ENCODE measurements at regions not wholly inside any gene's neighbourhood (a gene's known extent, or its start where the extent isn't known, plus 50 kb on each side); places are given as distances from the start of the nearest gene placed in this dataset.

DNA sequence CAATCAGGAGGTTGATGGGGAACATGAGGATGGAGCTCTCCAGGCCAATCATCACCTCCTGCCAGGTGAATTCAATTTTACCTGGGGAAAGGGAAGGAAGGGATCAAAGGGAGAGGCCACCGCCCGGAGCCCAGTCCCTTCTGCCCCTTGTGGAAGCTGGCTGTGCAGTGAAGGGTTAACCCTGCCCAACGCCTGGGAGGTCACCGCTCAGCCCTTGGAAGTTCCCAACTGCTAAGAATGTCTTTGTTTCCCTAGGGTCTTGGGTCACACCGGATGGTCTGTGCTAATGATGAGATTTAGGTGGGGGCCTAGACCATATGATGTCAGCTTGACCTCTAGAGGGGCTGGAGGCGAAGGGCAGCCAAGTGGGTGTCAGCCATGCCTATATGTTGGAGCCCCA, 52.1 kb upstream of the GCSH start:
- Histone ChIP-seq H3K9ac (ENCODE audit: low read depth in 1 of 3, low read length in 3 of 3) (no peak overlapping the region), H3K36me3 (ENCODE audit: control insufficient read depth in 3 of 3, insufficient read depth in 3 of 3, low read length in 3 of 3) (peaks cover 0 to 2% (median 0%) of the 10 kb centered on the region in 3 donors), H3K27ac (ENCODE audit: low read depth, low read length) (no peak overlapping the region), H3K27me3 (ENCODE audit: control insufficient read depth in 3 of 3, insufficient read depth in 3 of 3, low read length in 3 of 3) (no peaks in the 10 kb centered on the region), H3K4me3 (ENCODE audit: low read length in 3 of 3) (no peak overlapping the region), H3K4me1 (ENCODE audit: control insufficient read depth in 3 of 3, insufficient read depth in 3 of 3, low read length in 3 of 3) (no peaks in the 10 kb centered on the region), H3K9me3 (ENCODE audit: control insufficient read depth in 3 of 3, low read length in 3 of 3) (no peaks in the 10 kb centered on the region)

Measured in skeletal muscle tissue (tissue), 3 donors.